K562 (cell line): ENCODE measurements at regions not wholly inside any gene's neighbourhood (a gene's known extent, or its start where the extent isn't known, plus 50 kb on each side); places are given as distances from the start of the nearest gene placed in this dataset.

Experiments
- ATAC-seq: fragments of 200-7000 bp; cut with Tn5 transposase; 3 replicates; pipeline ENCODE4 v1.9.1; 2020; ENCODE audit warnings: moderate library complexity
- BruUV-seq: library from RNA; stranded (reverse); fragments of 400-500 nt; replicated peaks from 2 replicates; lab custom pipeline; 2021; lab: Mats Ljungman, UMichigan
- CTCF ChIA-PET: fragments of 300-600 bp; formaldehyde crosslinking; extraction: SDS; loops from one replicate; lab custom pipeline; 2021; ENCODE audit warnings: low intra/inter-chr PET ratio; lab: Yijun Ruan, JAX
- POLR2A ChIA-PET: fragments of 300-600, 350-650 bp; sonication (Branson Sonifier 250); formaldehyde crosslinking; extraction: SDS; loops from one replicate; lab custom pipeline; 2021; ENCODE audit warnings: antibody characterized with exemption, inconsistent platforms; lab: Yijun Ruan, JAX
- DNase-seq, 4 experiments: peaks; one replicate each; pipeline versions ENCODE4 v3.0.0 to v3.0.0-alpha.2; 2011 to 2018; ENCODE audit warnings: low spot score in 3 of 4, mixed read lengths in 3 of 4; ENCODE audit errors: extremely low read depth in 1 of 4
- FAIRE-seq: peaks from 2 replicates; lab custom pipeline; 2011; peaks lifted over from hg19 to GRCh38; lab: Jason Lieb, UNC
- H2AFZ ChIP-seq: 2 replicates; pipeline ENCODE4 v1.6.0; 2011; ENCODE audit warnings: low read depth, low read length, control low read depth, inconsistent platforms
- H3K27ac ChIP-seq: fragments of 200-600 bp; 3 replicates; pipeline ENCODE4 v1.8.0; 2011; ENCODE audit warnings: low read depth, mild to moderate bottlenecking, control low read depth, inconsistent platforms, low read length, moderate library complexity, mixed read lengths; ENCODE audit errors: extremely low read depth
- H3K27me3 ChIP-seq, 2 experiments: fragments of 300-600 bp in 1 of 2; 2 replicates in 1 of 2; 3 replicates in 1 of 2; pipeline versions ENCODE4 v1.6.0 to v1.8.0; 2011; ENCODE audit warnings: inconsistent platforms in 2 of 2, low read length in 2 of 2, mild to moderate bottlenecking in 1 of 2, mixed read lengths in 1 of 2, moderate library complexity in 1 of 2; ENCODE audit not compliant: control insufficient read depth in 2 of 2, insufficient read depth in 2 of 2
- H3K36me3 ChIP-seq: fragments of 300-600 bp; 3 replicates; pipeline ENCODE4 v1.8.0; 2011; ENCODE audit warnings: mild to moderate bottlenecking, low read length, inconsistent platforms; ENCODE audit not compliant: control insufficient read depth, insufficient read depth
- H3K4me1 ChIP-seq, 2 experiments: fragments of 200-600 bp in 1 of 2; replicated peaks in 1 of 2; 2 replicates in 1 of 2; 3 replicates in 1 of 2; pipeline versions ENCODE4 v1.5.1 to v1.8.0; 2011; ENCODE audit warnings: inconsistent platforms in 2 of 2, low read length in 2 of 2, mild to moderate bottlenecking in 1 of 2, mixed read lengths in 1 of 2, moderate library complexity in 1 of 2; ENCODE audit not compliant: control insufficient read depth in 2 of 2, insufficient read depth in 2 of 2
- H3K4me2 ChIP-seq: 2 replicates; pipeline ENCODE4 v1.6.1; 2011; ENCODE audit warnings: low read length, control low read depth, inconsistent platforms, mixed read lengths; ENCODE audit not compliant: insufficient read depth
- H3K4me3 ChIP-seq: fragments of 200-600 bp; sonication (generic), shearing (Covaris generic); 2 replicates; pipeline ENCODE4 v1.5.1; 2016; ENCODE audit warnings: control low read depth, inconsistent platforms
- H3K79me2 ChIP-seq: fragments of 200-600 bp; 3 replicates; pipeline ENCODE4 v1.8.0; 2011; ENCODE audit warnings: low read length, inconsistent platforms; ENCODE audit not compliant: control insufficient read depth, insufficient read depth
- H3K9ac ChIP-seq, 2 experiments: 2 replicates each; pipeline versions ENCODE4 v1.6.0 to v1.6.1; 2011; ENCODE audit warnings: low read depth in 2 of 2, low read length in 2 of 2, control low read depth in 1 of 2, inconsistent platforms in 1 of 2, mild to moderate bottlenecking in 1 of 2, mixed read lengths in 1 of 2; ENCODE audit not compliant: insufficient read depth in 1 of 2
- H3K9me1 ChIP-seq: one replicate; pipeline ENCODE4 v1.6.0; 2011; ENCODE audit warnings: inconsistent platforms, mild to moderate bottlenecking, low read length, moderate library complexity; ENCODE audit not compliant: control insufficient read depth, insufficient read depth
- H3K9me3 ChIP-seq: replicated peaks from 2 replicates; pipeline ENCODE4 v1.5.1; 2011; ENCODE audit warnings: low read depth, low read length, inconsistent platforms; ENCODE audit not compliant: control insufficient read depth, insufficient read depth
- H4K20me1 ChIP-seq: replicated peaks from 2 replicates; pipeline ENCODE4 v1.6.1; 2011; ENCODE audit warnings: low read length, inconsistent platforms, mixed read lengths; ENCODE audit not compliant: control insufficient read depth, insufficient read depth
- CTCF ChIP-seq, 3 experiments: IDR thresholded peaks in 2 of 3; conservative IDR thresholded peaks in 1 of 3; 2 replicates each; pipeline ENCODE4 v1.5.1; 2011 to 2012; ENCODE audit warnings: low read length in 3 of 3, mild to moderate bottlenecking in 3 of 3, control low read depth in 2 of 3, improper control_type of control experiment in 1 of 3, inconsistent platforms in 1 of 3, low read depth in 1 of 3, mixed read lengths in 1 of 3, moderate library complexity in 1 of 3; ENCODE audit not compliant: insufficient read depth in 2 of 3
- ETS1 ChIP-seq: conservative IDR thresholded peaks from 2 replicates; pipeline ENCODE4 v1.6.1; 2011; ENCODE audit warnings: low read depth, mild to moderate bottlenecking, low read length; ENCODE audit not compliant: control insufficient read depth
- EWSR1 ChIP-seq: fragments of 450-650 bp; IDR thresholded peaks from 2 replicates; pipeline ENCODE4 v1.6.1; 2018; ENCODE audit warnings: borderline replicate concordance, mild to moderate bottlenecking, low read depth, moderate library complexity; ENCODE audit not compliant: partially characterized antibody
- GTF3C2 ChIP-seq: IDR thresholded peaks from 3 replicates; pipeline ENCODE4 v1.6.1; 2011; ENCODE audit warnings: borderline replicate concordance, mild to moderate bottlenecking, moderate library complexity; ENCODE audit not compliant: insufficient read length; ENCODE audit errors: extremely low read depth
- HNRNPLL ChIP-seq: fragments of 200-400 bp; formaldehyde crosslinking; IDR thresholded peaks from 2 replicates; pipeline ENCODE4 v1.6.1; 2017; ENCODE audit warnings: low read length, low read depth, mild to moderate bottlenecking; ENCODE audit not compliant: poor library complexity, severe bottlenecking
- ILF3 ChIP-seq: fragments of 450-650 bp; IDR thresholded peaks from 2 replicates; pipeline ENCODE4 v1.6.1; 2018; ENCODE audit warnings: antibody characterized with exemption, mild to moderate bottlenecking, moderate library complexity, borderline replicate concordance
- SRSF1 ChIP-seq: fragments of 200-400 bp; formaldehyde crosslinking; IDR thresholded peaks from 2 replicates; pipeline ENCODE4 v1.6.1; 2017; ENCODE audit warnings: mild to moderate bottlenecking, low read depth, low read length, moderate library complexity
- TCF3 ChIP-seq: sonication (generic); formaldehyde crosslinking; IDR thresholded peaks from 2 replicates; pipeline ENCODE4 v1.4.0; 2020; ENCODE audit warnings: mild to moderate bottlenecking, missing genetic modification reagents
- ZFP36 ChIP-seq: fragments of 150-350 bp; IDR thresholded peaks from 2 replicates; pipeline ENCODE4 v1.6.1; 2018; ENCODE audit warnings: low read length, low read depth; ENCODE audit not compliant: partially characterized antibody
- WGBS: fragments of 100-300 bp; shearing (Covaris generic); methylation state at CpG from one replicate; pipeline ENCODE4 v1.1.6; 2016; ENCODE audit warnings: low coverage, mixed read lengths; ENCODE audit not compliant: insufficient coverage; ENCODE audit errors: missing lambda C conversion rate; 5-methylcytosine and 5-hydroxymethylcytosine counted together
- in situ Hi-C: fragments of 300-500 bp; cut with MboI; formaldehyde crosslinking; loops from 4 replicates; pipeline ENCODE4 v1.15.0; 2018; ENCODE audit warnings: inconsistent platforms, mixed read lengths
- intact Hi-C: fragments of 100-400 bp; cut with micrococcal nuclease; formaldehyde crosslinking; loops from 2 replicates; pipeline ENCODE4 v1.14.2; 2022
- TF ChIP-seq, protein P1 (sequence below): fragments of 450-650 bp; IDR thresholded peaks from 2 replicates; pipeline ENCODE4 v1.7.1; 2018; ENCODE audit warnings: mild to moderate bottlenecking, low read depth; ENCODE audit not compliant: partially characterized antibody

DNA sequence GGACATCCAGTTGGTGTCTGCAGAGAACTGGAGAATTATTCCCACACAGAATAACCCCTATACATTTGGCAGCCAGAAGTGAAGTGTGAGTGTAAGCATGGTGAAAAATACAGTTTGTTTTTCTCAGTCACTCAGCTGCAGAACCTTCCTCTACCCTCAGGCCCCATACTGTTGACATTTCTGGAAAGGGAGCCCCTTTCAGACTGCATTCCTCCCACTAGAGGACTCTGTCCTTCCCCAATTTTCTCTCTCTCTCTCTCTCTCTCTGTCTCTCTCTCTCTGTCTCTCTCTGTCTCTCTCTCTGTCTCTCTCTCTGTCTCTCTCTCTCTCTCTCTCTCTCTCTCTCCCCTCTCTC lies 86.8 kb upstream of the STEAP1B start (continued):
- TF ChIP-seq CTCF (IDR thresholded peaks at IDR 0.05 in 2 of 3, conservative IDR thresholded peaks at IDR 0.05 in 1 of 3; ENCODE audit: insufficient read depth in 2 of 3, low read depth in 1 of 3, low read length in 3 of 3): peak; percentile 39 to 54 (median 49); a peak in 5 of 6 replicates

DNA sequence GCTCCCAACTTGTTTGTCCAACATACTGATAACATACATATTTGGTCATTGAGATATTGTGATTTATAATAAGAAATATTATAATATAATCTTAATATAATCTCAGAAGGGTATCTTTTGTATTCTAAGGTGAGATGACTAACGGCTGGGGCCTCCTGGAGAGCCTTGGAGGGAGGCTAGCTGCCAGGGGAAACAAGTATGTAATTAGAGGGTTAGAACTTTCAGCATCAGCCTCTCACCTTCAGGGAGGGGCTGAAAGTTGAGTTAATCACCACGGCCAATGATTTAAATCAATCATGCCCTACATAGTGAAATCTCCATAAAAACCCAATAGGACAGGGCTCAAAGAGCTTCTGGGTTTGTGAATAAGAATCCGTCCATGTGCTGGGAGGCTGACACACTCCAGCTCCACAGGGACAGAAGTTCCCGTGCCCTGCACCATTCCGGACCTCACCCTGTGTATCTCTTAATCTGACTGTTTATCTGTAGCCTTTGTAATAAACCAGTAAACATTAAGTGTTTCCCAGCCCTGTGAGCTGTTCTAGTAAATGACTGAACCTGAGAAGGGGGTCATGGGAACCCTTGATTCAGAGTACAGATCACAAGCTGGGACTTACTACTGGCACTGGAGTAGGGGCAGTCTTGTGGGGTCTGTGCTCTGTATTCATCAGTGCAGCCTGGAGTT lies 86.3 kb upstream of the STEAP1B start:
- ChIA-PET POLR2A (no interaction called here), CTCF (no interaction called here)
- in situ Hi-C loops: no loop called here
- Histone ChIP-seq H3K4me3 (no peak overlapping the region), H3K4me2 (no peak overlapping the region), H3K27me3 (no peaks in the 10 kb centered on the region), H3K36me3 (no peaks in the 10 kb centered on the region), H3K79me2 (no peaks in the 10 kb centered on the region), H3K4me1 (peaks cover 3 to 6% of the 10 kb centered on the region in 2 experiments; a peak in 4 of 5 replicates), H3K9me3 (no peaks in the 10 kb centered on the region), H3K9me1 (no peaks in the 10 kb centered on the region), H2AFZ (no peak overlapping the region), H3K27ac (no peak overlapping the region), H4K20me1 (no peaks in the 10 kb centered on the region), H3K9ac (no peak overlapping the region)
- WGBS: 76% methylated on average over 5 of the region's 5 CpGs
- BruUV-seq: no TSS peak
- no peak for DNase-seq
- ATAC-seq: peak; percentile 26
- intact Hi-C loops: no loop called here
- no peak for FAIRE-seq
- TF ChIP-seq HNRNPLL (no peak), SRSF1 (no peak), ETS1 (no peak), EWSR1 (no peak), ILF3 (no peak), TCF3 (CRISPR knock-in tag) (no peak), ZFP36 (no peak), GTF3C2 (no peak)
- TF ChIP-seq, protein P1, sequence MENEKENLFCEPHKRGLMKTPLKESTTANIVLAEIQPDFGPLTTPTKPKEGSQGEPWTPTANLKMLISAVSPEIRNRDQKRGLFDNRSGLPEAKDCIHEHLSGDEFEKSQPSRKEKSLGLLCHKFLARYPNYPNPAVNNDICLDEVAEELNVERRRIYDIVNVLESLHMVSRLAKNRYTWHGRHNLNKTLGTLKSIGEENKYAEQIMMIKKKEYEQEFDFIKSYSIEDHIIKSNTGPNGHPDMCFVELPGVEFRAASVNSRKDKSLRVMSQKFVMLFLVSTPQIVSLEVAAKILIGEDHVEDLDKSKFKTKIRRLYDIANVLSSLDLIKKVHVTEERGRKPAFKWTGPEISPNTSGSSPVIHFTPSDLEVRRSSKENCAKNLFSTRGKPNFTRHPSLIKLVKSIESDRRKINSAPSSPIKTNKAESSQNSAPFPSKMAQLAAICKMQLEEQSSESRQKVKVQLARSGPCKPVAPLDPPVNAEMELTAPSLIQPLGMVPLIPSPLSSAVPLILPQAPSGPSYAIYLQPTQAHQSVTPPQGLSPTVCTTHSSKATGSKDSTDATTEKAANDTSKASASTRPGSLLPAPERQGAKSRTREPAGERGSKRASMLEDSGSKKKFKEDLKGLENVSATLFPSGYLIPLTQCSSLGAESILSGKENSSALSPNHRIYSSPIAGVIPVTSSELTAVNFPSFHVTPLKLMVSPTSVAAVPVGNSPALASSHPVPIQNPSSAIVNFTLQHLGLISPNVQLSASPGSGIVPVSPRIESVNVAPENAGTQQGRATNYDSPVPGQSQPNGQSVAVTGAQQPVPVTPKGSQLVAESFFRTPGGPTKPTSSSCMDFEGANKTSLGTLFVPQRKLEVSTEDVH: no peak
